ENCODE measurements at regions not wholly inside any gene's neighbourhood (a gene's known extent, or its start where the extent isn't known, plus 50 kb on each side); places are given as distances from the start of the nearest gene placed in this dataset.

GRCh38 chr5:97623441-97623840, 440.4 kb upstream of the RIOK2 start:
- no peaks in the 10 kb centered on the region for H3K4me1 ChIP-seq (ENCODE audit: control extremely low read depth in 1 of 4, control insufficient read depth in 4 of 4, insufficient read depth in 4 of 4, low read length in 3 of 4)
- POLR2A ChIA-PET = no interaction called here
- no peaks in the 10 kb centered on the region for H3K36me3 ChIP-seq (ENCODE audit: control insufficient read depth in 4 of 4, insufficient read depth in 4 of 4, low read length in 3 of 4)
- no peak for DNase-seq
- 94% methylated on average over 3 of the region's 3 CpGs for WGBS (ENCODE audit: insufficient coverage)
- no peaks in the 10 kb centered on the region for H3K27me3 ChIP-seq (replicated peaks in 2 of 5; ENCODE audit: control insufficient read depth in 4 of 5, insufficient read depth in 5 of 5, low read length in 4 of 5)
- H3K9me3 ChIP-seq (ENCODE audit: control extremely low read depth in 1 of 5, control insufficient read depth in 4 of 5, insufficient read depth in 2 of 5, low read depth in 1 of 5, low read length in 4 of 5) = peaks cover 0 to 2% (median 0%) of the 10 kb centered on the region in 5 experiments
- H3K27ac ChIP-seq (ENCODE audit: insufficient read depth in 1 of 2, low read depth in 1 of 2, low read length in 2 of 2, poor library complexity in 1 of 2, severe bottlenecking in 2 of 2) = no peak overlapping the region
- H3K4me3 ChIP-seq (ENCODE audit: control insufficient read depth in 1 of 7, extremely low read depth in 1 of 7, insufficient read depth in 4 of 7, low read depth in 2 of 7, low read length in 6 of 7) = no peak overlapping the region
- CTCF ChIA-PET = no interaction called here

- H3K4me1 ChIP-seq (ENCODE audit: control extremely low read depth in 1 of 4, control insufficient read depth in 4 of 4, insufficient read depth in 4 of 4, low read length in 3 of 4) = no peaks in the 10 kb centered on the region
- CTCF ChIA-PET = no interaction called here
- DNase-seq = no peak
- no peak overlapping the region for H3K4me3 ChIP-seq (ENCODE audit: control insufficient read depth in 1 of 7, extremely low read depth in 1 of 7, insufficient read depth in 4 of 7, low read depth in 2 of 7, low read length in 6 of 7)
- POLR2A ChIA-PET = no interaction called here
- H3K36me3 ChIP-seq (ENCODE audit: control insufficient read depth in 4 of 4, insufficient read depth in 4 of 4, low read length in 3 of 4) = no peaks in the 10 kb centered on the region
- no peaks in the 10 kb centered on the region for H3K27me3 ChIP-seq (replicated peaks in 2 of 5; ENCODE audit: control insufficient read depth in 4 of 5, insufficient read depth in 5 of 5, low read length in 4 of 5)
- no peak overlapping the region for H3K27ac ChIP-seq (ENCODE audit: insufficient read depth in 1 of 2, low read depth in 1 of 2, low read length in 2 of 2, poor library complexity in 1 of 2, severe bottlenecking in 2 of 2)
- no peaks in the 10 kb centered on the region for H3K9me3 ChIP-seq (ENCODE audit: control extremely low read depth in 1 of 5, control insufficient read depth in 4 of 5, insufficient read depth in 2 of 5, low read depth in 1 of 5, low read length in 4 of 5)
Measured at GRCh38 chr5:97624886-97625285, 441.8 kb upstream of the RIOK2 start.

GRCh38 chr5:97627272-97627671, 444.2 kb upstream of the RIOK2 start:
- CTCF ChIA-PET = no interaction called here
- POLR2A ChIA-PET = no interaction called here
- Histone ChIP-seq H3K9me3 (ENCODE audit: control extremely low read depth in 1 of 5, control insufficient read depth in 4 of 5, insufficient read depth in 2 of 5, low read depth in 1 of 5, low read length in 4 of 5) (peaks cover 0 to 1% (median 0%) of the 10 kb centered on the region in 5 experiments), H3K4me1 (ENCODE audit: control extremely low read depth in 1 of 4, control insufficient read depth in 4 of 4, insufficient read depth in 4 of 4, low read length in 3 of 4) (no peaks in the 10 kb centered on the region), H3K36me3 (ENCODE audit: control insufficient read depth in 4 of 4, insufficient read depth in 4 of 4, low read length in 3 of 4) (no peaks in the 10 kb centered on the region), H3K27ac (ENCODE audit: insufficient read depth in 1 of 2, low read depth in 1 of 2, low read length in 2 of 2, poor library complexity in 1 of 2, severe bottlenecking in 2 of 2) (no peak overlapping the region), H3K27me3 (replicated peaks in 2 of 5; ENCODE audit: control insufficient read depth in 4 of 5, insufficient read depth in 5 of 5, low read length in 4 of 5) (no peaks in the 10 kb centered on the region), H3K4me3 (ENCODE audit: control insufficient read depth in 1 of 7, extremely low read depth in 1 of 7, insufficient read depth in 4 of 7, low read depth in 2 of 7, low read length in 6 of 7) (no peak overlapping the region)
- 86% methylated on average over 2 of the region's 3 CpGs for WGBS (ENCODE audit: insufficient coverage)
- DNase-seq = no peak

GRCh38 chr5:97628031-97628430, 445.0 kb upstream of the RIOK2 start:
- Histone ChIP-seq H3K4me3 (ENCODE audit: control insufficient read depth in 1 of 7, extremely low read depth in 1 of 7, insufficient read depth in 4 of 7, low read depth in 2 of 7, low read length in 6 of 7) (no peak overlapping the region), H3K36me3 (ENCODE audit: control insufficient read depth in 4 of 4, insufficient read depth in 4 of 4, low read length in 3 of 4) (no peaks in the 10 kb centered on the region), H3K4me1 (ENCODE audit: control extremely low read depth in 1 of 4, control insufficient read depth in 4 of 4, insufficient read depth in 4 of 4, low read length in 3 of 4) (no peaks in the 10 kb centered on the region), H3K27ac (ENCODE audit: insufficient read depth in 1 of 2, low read depth in 1 of 2, low read length in 2 of 2, poor library complexity in 1 of 2, severe bottlenecking in 2 of 2) (no peak overlapping the region), H3K9me3 (ENCODE audit: control extremely low read depth in 1 of 5, control insufficient read depth in 4 of 5, insufficient read depth in 2 of 5, low read depth in 1 of 5, low read length in 4 of 5) (peaks cover 0 to 1% (median 0%) of the 10 kb centered on the region in 5 experiments), H3K27me3 (replicated peaks in 2 of 5; ENCODE audit: control insufficient read depth in 4 of 5, insufficient read depth in 5 of 5, low read length in 4 of 5) (no peaks in the 10 kb centered on the region)
- no peak for DNase-seq
- ChIA-PET POLR2A (no interaction called here), CTCF (no interaction called here)
- WGBS (ENCODE audit: insufficient coverage) = 89% methylated on average over 1 of the region's 1 CpG

- 94% methylated on average over 3 of the region's 3 CpGs for WGBS (ENCODE audit: insufficient coverage)
Measured at GRCh38 chr5:97628807-97629206, 445.8 kb upstream of the RIOK2 start.

GRCh38 chr5:97629276-97629675, 446.2 kb upstream of the RIOK2 start:
- ChIA-PET POLR2A (no interaction called here), CTCF (no interaction called here)
- H3K27me3 ChIP-seq (replicated peaks in 2 of 5; ENCODE audit: control insufficient read depth in 4 of 5, insufficient read depth in 5 of 5, low read length in 4 of 5) = no peaks in the 10 kb centered on the region
- H3K36me3 ChIP-seq (ENCODE audit: control insufficient read depth in 4 of 4, insufficient read depth in 4 of 4, low read length in 3 of 4) = no peaks in the 10 kb centered on the region
- no peak overlapping the region for H3K27ac ChIP-seq (ENCODE audit: insufficient read depth in 1 of 2, low read depth in 1 of 2, low read length in 2 of 2, poor library complexity in 1 of 2, severe bottlenecking in 2 of 2)
- 100% methylated on average over 4 of the region's 4 CpGs for WGBS (ENCODE audit: insufficient coverage)
- H3K4me3 ChIP-seq (ENCODE audit: control insufficient read depth in 1 of 7, extremely low read depth in 1 of 7, insufficient read depth in 4 of 7, low read depth in 2 of 7, low read length in 6 of 7) = no peak overlapping the region
- no peaks in the 10 kb centered on the region for H3K4me1 ChIP-seq (ENCODE audit: control extremely low read depth in 1 of 4, control insufficient read depth in 4 of 4, insufficient read depth in 4 of 4, low read length in 3 of 4)
- no peak for DNase-seq
- H3K9me3 ChIP-seq (ENCODE audit: control extremely low read depth in 1 of 5, control insufficient read depth in 4 of 5, insufficient read depth in 2 of 5, low read depth in 1 of 5, low read length in 4 of 5) = peaks cover 0 to 1% (median 0%) of the 10 kb centered on the region in 5 experiments

More at GRCh38 chr5:97628807-97629206, 445.8 kb upstream of the RIOK2 start:
- POLR2A ChIA-PET = no interaction called here
- CTCF ChIA-PET = no interaction called here
- no peaks in the 10 kb centered on the region for H3K4me1 ChIP-seq (ENCODE audit: control extremely low read depth in 1 of 4, control insufficient read depth in 4 of 4, insufficient read depth in 4 of 4, low read length in 3 of 4)
- no peak for DNase-seq
- H3K9me3 ChIP-seq (ENCODE audit: control extremely low read depth in 1 of 5, control insufficient read depth in 4 of 5, insufficient read depth in 2 of 5, low read depth in 1 of 5, low read length in 4 of 5) = peaks cover 0 to 1% (median 0%) of the 10 kb centered on the region in 5 experiments
- no peak overlapping the region for H3K4me3 ChIP-seq (ENCODE audit: control insufficient read depth in 1 of 7, extremely low read depth in 1 of 7, insufficient read depth in 4 of 7, low read depth in 2 of 7, low read length in 6 of 7)
- no peaks in the 10 kb centered on the region for H3K36me3 ChIP-seq (ENCODE audit: control insufficient read depth in 4 of 4, insufficient read depth in 4 of 4, low read length in 3 of 4)
- H3K27me3 ChIP-seq (replicated peaks in 2 of 5; ENCODE audit: control insufficient read depth in 4 of 5, insufficient read depth in 5 of 5, low read length in 4 of 5) = no peaks in the 10 kb centered on the region
- no peak overlapping the region for H3K27ac ChIP-seq (ENCODE audit: insufficient read depth in 1 of 2, low read depth in 1 of 2, low read length in 2 of 2, poor library complexity in 1 of 2, severe bottlenecking in 2 of 2)

GRCh38 chr5:97635553-97635952, 452.5 kb upstream of the RIOK2 start:
- no CpG with 5 or more reads among the region's 2 CpGs for WGBS (ENCODE audit: insufficient coverage)
- H3K4me1 ChIP-seq (ENCODE audit: control extremely low read depth in 1 of 4, control insufficient read depth in 4 of 4, insufficient read depth in 4 of 4, low read length in 3 of 4) = peaks cover 0 to 4% (median under 1%) of the 10 kb centered on the region in 4 experiments
- DNase-seq = no peak
- no peaks in the 10 kb centered on the region for H3K27me3 ChIP-seq (replicated peaks in 2 of 5; ENCODE audit: control insufficient read depth in 4 of 5, insufficient read depth in 5 of 5, low read length in 4 of 5)
- peaks cover 0 to 1% (median 0%) of the 10 kb centered on the region in 5 experiments for H3K9me3 ChIP-seq (ENCODE audit: control extremely low read depth in 1 of 5, control insufficient read depth in 4 of 5, insufficient read depth in 2 of 5, low read depth in 1 of 5, low read length in 4 of 5)
- CTCF ChIA-PET = no interaction called here
- POLR2A ChIA-PET = no interaction called here
- no peaks in the 10 kb centered on the region for H3K36me3 ChIP-seq (ENCODE audit: control insufficient read depth in 4 of 4, insufficient read depth in 4 of 4, low read length in 3 of 4)
- H3K27ac ChIP-seq (ENCODE audit: insufficient read depth in 1 of 2, low read depth in 1 of 2, low read length in 2 of 2, poor library complexity in 1 of 2, severe bottlenecking in 2 of 2) = no peak overlapping the region
- no peak overlapping the region for H3K4me3 ChIP-seq (ENCODE audit: control insufficient read depth in 1 of 7, extremely low read depth in 1 of 7, insufficient read depth in 4 of 7, low read depth in 2 of 7, low read length in 6 of 7)

Measured in common myeloid progenitor, CD34-positive (primary cell).